HG03439 (cell line): ENCODE measurements at regions not wholly inside any gene's neighbourhood (a gene's known extent, or its start where the extent isn't known, plus 50 kb on each side); places are given as distances from the start of the nearest gene placed in this dataset.
"Not testable (repeated sequence)": the region's sequence is repeated elsewhere in the genome, so short reads cannot be mapped to it uniquely, and the experiment has no call there.

Experiments used
- ATAC-seq: cut with Tn5 transposase; IDR thresholded peaks from one replicate; pipeline ENCODE4 v1.9.1; 2021; ENCODE audit warnings: mild to moderate bottlenecking, moderate library complexity; ENCODE audit not compliant: unreplicated experiment

DNA sequence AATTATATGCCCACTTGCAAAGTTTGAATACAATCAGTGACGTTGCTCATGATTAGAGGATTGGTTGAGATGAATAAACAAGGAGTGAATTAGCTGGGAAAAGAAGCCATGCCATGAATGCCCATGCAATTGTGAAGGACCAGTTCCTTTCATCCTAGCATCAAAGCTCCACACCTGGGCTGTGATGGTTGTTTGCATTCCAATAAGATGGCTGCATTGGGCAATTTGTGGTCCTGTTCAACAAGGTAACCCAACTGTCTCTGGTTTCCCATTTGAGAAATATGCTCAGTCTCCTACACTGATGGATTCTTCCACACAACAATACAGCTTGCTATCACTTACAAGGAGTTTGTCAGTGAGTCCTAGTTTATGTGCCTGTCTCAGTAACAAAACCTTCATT is 550.2 kb downstream of the STK39 start:
- no peak for ATAC-seq

DNA sequence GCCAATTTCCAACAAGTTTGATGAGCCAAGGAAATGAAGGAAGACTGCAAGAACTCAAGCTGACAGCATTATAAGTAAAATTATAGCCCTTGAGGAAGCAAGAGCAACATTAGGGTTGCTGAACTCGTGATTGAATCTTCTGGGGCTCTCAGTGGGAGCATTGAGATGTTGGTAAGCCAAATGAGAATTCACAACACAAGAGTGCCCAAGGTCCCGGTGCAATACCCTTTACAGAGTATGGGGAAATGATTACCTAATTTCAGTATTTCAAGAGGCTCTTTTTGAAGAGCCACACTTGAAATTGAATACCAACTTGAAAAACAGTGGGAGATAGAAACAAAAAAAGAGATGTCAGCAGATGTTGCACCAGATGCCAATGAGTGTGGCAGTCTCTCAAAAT is 554.5 kb downstream of the STK39 start:
- no peak for ATAC-seq

DNA sequence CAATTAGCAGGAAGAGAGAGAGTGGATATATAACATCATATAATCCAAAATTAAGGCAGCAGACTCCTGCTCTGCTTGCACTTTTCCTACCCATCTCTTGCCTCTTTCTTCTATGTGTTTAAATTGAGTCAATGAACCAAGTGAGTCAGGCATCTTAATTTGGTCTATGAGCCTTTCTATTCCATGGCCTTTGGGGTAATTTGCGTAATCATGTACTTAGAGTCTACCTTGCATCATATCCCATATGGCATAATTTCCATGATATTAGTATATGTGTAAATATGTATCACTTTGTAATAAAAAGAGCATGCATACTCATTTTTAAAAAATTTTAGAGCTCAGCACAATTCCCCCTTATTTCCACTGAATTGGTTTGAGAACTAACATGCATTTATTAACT is 555.2 kb downstream of the STK39 start:
- ATAC-seq = no peak

- no peak for ATAC-seq
Observed at GRCh38 chr2:167689444-167689843, 558.0 kb downstream of the STK39 start.

GRCh38 chr2:167686691-167687090 is 560.7 kb downstream of the STK39 start:
- no peak for ATAC-seq

- no peak for ATAC-seq
Observed at GRCh38 chr2:167681234-167682015, 566.0 kb downstream of the STK39 start.

DNA sequence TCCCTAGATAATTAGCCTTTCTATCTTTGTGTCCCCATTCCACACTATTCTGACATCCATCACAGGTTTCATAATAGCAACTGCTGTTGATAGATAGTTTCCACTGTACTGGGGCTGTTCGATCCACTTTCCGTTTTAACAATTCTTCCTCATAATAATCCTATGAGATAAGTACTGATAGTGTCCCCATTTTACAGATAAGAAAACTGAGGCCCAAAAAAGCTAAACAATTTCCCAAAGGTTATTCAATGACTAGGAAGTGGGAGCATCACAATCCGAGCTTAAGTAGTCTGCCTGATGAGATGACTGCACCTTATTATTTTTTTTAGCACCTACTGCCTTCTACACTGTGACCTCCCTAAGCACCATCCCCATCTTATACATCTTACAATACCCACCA is 569.2 kb downstream of the STK39 start:
- ATAC-seq = no peak

DNA sequence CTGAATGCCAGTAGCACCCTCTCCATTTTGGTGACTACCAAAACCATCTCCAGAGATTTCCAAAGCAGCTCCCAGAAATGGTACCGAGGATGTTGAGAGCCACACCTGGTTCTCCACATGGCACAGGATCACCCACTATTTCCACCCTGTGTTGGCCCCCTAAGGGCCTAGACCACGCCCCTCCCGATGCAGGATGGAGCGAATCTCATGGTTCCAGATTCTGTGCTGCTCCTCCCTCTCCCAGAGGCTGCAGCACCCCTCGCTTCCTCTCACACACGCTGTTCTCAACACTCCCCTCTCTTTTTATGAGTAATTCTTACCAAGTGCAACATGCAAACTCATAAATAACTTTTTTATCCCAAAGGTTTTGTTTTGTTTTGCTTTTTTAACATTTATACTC is 571.5 kb downstream of the STK39 start:
- ATAC-seq = no peak

DNA sequence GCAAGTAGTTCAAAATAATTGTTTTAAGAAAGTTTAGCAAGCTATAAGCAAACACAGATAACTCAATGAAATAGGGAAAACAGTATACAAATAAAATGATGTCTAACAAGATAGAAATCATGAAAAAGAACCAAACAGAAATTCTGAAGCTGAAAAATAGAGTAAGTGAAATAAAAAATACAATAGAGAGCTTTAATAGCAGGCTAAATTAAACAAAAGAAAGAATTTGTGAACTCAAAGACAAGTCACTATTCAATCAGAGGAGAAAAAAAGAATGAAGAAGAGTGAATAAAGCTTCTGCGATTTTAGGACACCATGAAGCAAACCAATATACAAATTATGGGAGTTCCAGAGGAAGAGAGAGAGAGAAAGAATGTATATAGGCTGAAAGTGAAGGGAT is 576.8 kb downstream of the STK39 start:
- ATAC-seq = no peak

DNA sequence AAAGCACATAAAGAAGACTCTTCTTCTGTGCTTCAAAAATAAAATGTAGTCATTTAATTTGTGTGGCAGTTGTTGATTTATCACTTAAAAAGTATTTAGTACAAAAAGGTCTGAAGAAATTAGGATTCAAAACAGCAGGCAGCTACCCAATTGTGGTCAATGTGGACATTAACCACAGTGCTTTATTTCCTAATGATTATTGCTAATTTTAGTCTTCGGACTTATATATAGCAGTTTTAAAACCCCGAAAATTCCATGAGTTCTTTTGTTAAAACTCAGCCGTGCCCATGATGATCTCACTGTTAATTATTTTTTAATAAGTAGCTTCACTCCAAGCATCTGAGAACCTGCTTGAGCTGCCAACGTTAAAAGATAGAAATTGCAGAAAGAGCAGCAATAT is 594.3 kb downstream of the STK39 start:
- ATAC-seq = no peak

DNA sequence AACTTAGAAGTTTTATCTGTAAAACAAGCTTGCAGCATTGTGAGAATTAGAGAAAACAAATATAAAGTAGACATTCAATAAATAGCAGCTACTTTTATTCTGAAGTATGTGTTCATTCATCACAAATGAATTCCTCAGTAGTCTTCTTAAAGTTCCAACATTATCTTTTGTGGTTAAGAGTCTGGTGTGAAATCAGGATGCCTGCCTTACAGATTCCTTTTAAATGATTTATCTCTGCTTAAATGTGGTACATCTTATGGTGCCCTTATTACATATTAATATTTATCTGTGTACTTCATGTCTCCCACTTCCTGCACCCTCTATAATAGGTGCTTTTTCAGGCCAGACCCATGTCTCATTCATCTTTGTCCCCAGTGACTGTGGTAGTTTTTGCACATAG is 595.0 kb downstream of the STK39 start:
- no peak for ATAC-seq

DNA sequence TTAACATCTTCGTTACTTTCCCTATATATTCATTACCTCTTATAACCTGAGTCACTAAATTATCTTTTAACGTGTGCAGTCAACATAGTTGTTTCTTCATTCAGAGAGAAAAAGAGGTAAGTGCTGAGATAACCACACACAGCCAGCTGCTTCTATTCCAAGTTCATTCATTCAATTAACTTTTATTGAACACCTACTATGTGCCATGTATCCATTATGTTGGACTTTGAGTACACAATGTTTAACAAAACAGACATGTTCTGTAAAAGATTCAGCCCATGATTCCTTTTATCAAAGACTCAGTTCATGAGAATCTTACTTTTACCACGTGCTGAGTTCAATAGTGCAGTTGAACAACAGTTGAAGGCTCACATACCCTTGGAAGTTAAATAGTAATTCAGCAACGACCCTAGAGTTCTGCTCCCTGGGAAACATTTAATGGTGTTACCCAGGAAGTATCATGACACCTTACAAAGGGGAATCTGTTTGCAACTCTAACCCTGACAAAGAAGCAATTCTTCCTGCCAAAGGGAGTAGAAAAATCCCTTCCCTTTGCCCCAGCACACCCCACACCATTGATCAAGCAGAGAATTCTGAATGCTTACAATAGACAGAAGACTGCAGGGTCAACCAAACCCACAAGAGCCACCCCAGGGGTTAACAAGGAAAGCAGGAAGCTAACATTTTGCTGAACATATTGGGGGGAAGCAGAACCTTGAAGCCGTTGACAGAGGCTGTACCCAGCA is 595.8 kb downstream of the STK39 start:
- ATAC-seq = no peak

- ATAC-seq = no peak
Observed at GRCh38 chr2:167646557-167646956, 600.8 kb downstream of the STK39 start.

- ATAC-seq = no peak
Observed at GRCh38 chr2:167640096-167640495, 607.3 kb downstream of the STK39 start.

GRCh38 chr2:167637741-167638140 is 609.7 kb downstream of the STK39 start:
- no peak for ATAC-seq

DNA sequence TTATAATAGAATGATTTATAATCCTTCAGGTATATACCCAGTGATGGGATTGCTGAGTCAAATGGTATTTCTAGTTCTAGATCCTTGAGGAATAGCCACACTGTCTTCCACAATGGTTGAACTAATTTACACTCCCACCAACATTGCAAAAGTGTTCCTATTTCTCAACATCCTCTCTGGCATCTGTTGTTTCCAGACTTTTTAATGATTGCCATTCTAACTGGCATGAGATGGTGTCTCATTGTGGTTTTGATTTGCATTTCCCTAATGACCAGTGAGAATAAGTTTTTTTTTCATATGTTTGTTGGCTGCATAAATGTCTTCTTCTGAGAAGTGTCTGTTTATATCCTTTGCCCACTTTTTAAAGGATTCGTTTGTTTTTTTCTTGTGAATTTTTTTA is 615.1 kb downstream of the STK39 start:
- not testable (repeated sequence) for ATAC-seq

DNA sequence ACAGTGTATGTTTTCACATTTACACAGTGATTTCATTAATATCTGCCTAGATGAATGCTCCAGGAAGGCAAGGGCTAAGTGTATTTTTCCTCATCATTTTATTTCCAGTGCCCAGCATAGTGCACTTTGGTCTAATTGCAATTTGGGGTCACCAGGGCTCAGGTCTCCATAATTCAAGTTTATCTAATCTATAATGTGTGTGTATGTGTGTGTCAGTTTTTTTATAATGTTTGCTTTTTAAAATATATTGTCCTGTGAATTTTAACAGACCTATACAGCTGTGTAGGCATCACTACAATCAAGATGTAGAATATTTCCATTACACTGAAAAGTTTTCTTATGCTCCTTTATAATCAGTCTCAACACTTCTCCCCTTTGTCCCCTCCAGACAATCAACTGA is 620.4 kb downstream of the STK39 start:
- ATAC-seq = no peak

DNA sequence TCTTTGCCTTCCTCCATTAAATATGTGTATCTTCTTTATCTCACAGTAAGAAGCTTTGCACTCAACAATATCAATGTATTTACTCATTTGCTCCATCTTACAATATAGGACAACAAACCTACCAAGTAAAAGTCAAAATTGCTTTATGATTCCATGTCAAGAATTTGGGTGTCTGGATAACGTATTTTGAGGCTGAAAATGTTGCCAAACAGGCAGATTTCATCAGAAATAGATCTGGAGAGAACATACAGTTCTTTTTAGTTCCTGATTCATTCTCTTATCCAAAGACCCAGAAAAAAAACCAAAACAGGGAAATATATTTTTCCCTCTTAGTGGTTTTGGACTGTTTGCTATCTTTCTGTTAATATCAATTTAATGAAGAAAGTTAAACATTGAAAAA is 621.1 kb downstream of the STK39 start:
- ATAC-seq = no peak

DNA sequence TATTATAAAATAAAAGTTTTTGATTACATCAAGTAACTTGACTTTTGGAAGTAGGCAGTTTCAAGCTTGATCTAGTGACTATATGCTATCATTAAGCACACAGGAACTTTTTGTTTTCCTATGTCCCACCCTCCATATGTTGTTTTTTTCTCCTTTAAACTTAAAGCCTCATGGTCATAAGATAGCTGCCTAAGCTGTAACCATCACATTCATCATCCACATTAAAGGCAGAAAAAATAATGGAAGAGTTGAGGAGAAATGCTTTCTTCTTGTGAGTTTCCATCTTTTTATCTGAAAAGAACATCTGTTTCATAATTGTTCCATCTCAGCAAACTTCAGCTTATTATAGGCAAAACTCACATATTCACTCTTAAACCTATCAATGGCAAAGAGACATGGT is 630.4 kb downstream of the STK39 start:
- ATAC-seq = no peak

DNA sequence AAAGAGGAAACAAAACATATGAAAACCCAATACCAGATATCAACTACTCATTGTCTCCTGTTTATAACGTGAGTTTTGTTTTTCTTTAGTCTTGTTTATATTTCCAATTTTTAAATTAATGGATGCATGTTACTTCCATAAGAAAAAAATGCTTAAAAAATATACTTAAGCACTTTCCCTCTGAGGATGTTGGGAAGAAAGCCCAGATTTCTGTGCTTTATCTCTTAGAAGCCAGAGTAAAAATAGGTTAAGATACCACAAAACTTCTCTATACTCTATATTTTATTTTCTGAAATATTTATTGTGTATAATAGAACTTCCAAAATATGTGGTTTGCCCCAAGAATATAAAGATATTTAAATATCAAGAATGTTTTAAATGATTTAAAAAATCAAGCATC is 633.9 kb downstream of the STK39 start:
- no peak for ATAC-seq

- ATAC-seq = no peak
Observed at GRCh38 chr2:167608487-167608886, 638.9 kb downstream of the STK39 start.

- ATAC-seq = no peak
Observed at GRCh38 chr2:167607731-167608130, 639.7 kb downstream of the STK39 start.

DNA sequence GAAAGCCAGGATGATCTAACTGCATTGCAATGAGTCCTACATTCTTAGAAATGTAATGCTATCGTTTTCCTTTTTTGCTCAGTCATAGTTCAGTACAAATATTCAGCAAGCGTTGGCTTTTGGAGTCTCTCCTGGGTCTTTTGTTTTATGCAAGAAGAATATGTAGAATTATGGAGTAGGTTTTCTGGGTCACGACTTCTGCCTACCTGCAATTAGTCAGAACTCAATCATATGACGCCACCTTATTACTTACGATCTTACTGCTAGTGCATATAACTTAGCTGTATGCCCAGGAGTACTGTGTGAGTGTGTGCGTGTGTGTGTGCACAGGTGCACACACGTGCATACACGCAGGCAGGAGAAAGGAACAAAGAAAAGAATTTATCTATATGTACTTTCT is 640.2 kb downstream of the STK39 start:
- ATAC-seq = no peak
